ENCODE measurements at regions not wholly inside any gene's neighbourhood (a gene's known extent, or its start where the extent isn't known, plus 50 kb on each side); places are given as distances from the start of the nearest gene placed in this dataset.

DNA sequence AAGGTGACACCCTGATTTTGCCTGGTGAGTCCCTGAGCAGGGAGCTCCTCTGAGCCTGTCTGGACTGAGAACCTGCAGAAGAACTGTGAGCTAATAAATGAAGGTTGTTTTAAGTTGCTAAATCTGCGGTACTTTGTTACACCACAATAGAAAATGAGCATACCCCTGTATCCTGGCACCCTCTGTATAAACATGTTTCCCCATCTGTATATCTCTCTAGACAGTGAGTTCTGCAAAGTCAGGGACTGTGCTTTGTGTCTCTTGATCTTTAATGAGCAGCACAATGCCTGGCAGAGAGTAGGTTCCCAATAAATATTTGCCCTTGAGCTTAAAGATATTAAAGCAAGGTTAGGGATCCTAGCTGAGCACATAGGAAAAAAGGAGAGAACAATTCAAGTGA, 228.8 kb downstream of the OMA1 start:
- H2AFZ ChIP-seq (replicated peaks) = no peak overlapping the region
- no peak overlapping the region for H3K4me3 Mint-ChIP-seq
- peaks cover 5% of the 10 kb centered on the region for H3K27me3 Mint-ChIP-seq (ENCODE audit: insufficient read depth, low read depth)

DNA sequence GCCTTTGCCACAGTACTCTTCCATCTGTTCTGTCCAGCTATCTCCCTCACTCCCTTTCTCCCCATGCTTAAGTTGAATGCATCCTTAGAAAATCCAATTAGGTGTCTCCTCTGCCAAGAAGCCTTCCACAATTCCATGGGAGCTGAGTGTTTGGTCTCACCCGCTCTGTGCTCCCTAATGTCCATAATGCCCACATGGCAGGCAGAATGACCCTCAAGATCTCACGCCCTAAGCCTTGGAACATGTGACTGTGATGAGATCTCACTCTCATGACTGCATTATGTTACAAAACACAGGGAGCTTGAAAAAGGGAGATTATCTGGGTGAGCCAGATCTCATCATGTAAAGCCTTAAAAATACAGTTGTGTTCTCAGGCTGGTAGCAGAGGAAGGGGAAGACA, 229.4 kb downstream of the OMA1 start:
- Histone ChIP-seq H3K36me3 (no peaks in the 10 kb centered on the region), H3K4me2 (no peak overlapping the region), H3K79me2 (ENCODE audit: low read depth) (no peaks in the 10 kb centered on the region), H3K4me3 (no peak overlapping the region), H3F3A (ENCODE audit: low read depth) (no peaks in the 10 kb centered on the region), H4K20me1 (ENCODE audit: low read depth) (no peaks in the 10 kb centered on the region), H3K9ac (no peak overlapping the region), H3K4me1 (no peaks in the 10 kb centered on the region), H2AFZ (replicated peaks) (no peak overlapping the region), H3K9me3 (ENCODE audit: low read depth) (no peaks in the 10 kb centered on the region), H3K27me3 (no peaks in the 10 kb centered on the region), H3K27ac (no peak overlapping the region)
- no peak for DNase-seq (ENCODE audit: low spot score)
- Mint-ChIP-seq H3K4me1 (no peaks in the 10 kb centered on the region), H3K27me3 (ENCODE audit: insufficient read depth, low read depth) (peaks cover 5% of the 10 kb centered on the region), H3K9me3 (peaks cover 8% of the 10 kb centered on the region), H3K36me3 (no peaks in the 10 kb centered on the region), H3K27ac (no peak overlapping the region), H3K4me3 (no peak overlapping the region)
- TF ChIP-seq EZH2 (IDR thresholded peaks at IDR 0.05) (no peak), EZH2phosphoT487 (IDR thresholded peaks at IDR 0.05) (no peak)
- TF ChIP-seq, protein P1, sequence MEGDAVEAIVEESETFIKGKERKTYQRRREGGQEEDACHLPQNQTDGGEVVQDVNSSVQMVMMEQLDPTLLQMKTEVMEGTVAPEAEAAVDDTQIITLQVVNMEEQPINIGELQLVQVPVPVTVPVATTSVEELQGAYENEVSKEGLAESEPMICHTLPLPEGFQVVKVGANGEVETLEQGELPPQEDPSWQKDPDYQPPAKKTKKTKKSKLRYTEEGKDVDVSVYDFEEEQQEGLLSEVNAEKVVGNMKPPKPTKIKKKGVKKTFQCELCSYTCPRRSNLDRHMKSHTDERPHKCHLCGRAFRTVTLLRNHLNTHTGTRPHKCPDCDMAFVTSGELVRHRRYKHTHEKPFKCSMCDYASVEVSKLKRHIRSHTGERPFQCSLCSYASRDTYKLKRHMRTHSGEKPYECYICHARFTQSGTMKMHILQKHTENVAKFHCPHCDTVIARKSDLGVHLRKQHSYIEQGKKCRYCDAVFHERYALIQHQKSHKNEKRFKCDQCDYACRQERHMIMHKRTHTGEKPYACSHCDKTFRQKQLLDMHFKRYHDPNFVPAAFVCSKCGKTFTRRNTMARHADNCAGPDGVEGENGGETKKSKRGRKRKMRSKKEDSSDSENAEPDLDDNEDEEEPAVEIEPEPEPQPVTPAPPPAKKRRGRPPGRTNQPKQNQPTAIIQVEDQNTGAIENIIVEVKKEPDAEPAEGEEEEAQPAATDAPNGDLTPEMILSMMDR (IDR thresholded peaks at IDR 0.05) = no peak

More for the DNA sequence above, 228.8 kb downstream of the OMA1 start:
- Histone ChIP-seq H4K20me1 (ENCODE audit: low read depth) (no peaks in the 10 kb centered on the region), H3K4me1 (no peaks in the 10 kb centered on the region), H3K36me3 (no peaks in the 10 kb centered on the region), H3K9ac (no peak overlapping the region), H3K4me3 (no peak overlapping the region), H3K79me2 (ENCODE audit: low read depth) (no peaks in the 10 kb centered on the region), H3K4me2 (no peak overlapping the region), H3K27me3 (no peaks in the 10 kb centered on the region), H3K27ac (no peak overlapping the region), H3K9me3 (ENCODE audit: low read depth) (no peaks in the 10 kb centered on the region), H3F3A (ENCODE audit: low read depth) (no peaks in the 10 kb centered on the region)
- peaks cover 9% of the 10 kb centered on the region for H3K9me3 Mint-ChIP-seq
- TF ChIP-seq, protein P1 (IDR thresholded peaks at IDR 0.05) = no peak
- no peak for TF ChIP-seq EZH2 (IDR thresholded peaks at IDR 0.05)
- TF ChIP-seq EZH2phosphoT487 (IDR thresholded peaks at IDR 0.05) = no peak
- no peaks in the 10 kb centered on the region for H3K4me1 Mint-ChIP-seq
- no peak overlapping the region for H3K27ac Mint-ChIP-seq
- H3K36me3 Mint-ChIP-seq = no peaks in the 10 kb centered on the region
- no peak for DNase-seq (ENCODE audit: low spot score)

DNA sequence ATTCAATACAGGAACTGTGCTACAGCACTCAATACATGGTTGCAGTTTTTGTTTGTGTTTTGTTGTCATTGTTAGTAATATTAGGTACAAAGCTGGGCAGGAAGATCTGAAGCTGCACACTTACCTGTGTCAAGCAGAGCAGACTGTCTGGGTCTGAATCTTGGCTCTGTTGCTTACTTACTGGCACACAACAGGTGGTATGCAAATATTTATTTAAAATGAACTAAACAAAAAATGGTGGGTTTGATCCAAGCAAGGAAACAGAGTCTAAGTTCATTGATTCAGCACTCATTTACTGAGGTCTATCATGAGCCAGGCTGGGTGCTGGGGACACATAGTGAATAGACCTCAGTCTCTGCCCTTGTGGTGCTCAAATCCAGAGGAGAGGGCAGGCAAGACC, 230.4 kb downstream of the OMA1 start:
- TF ChIP-seq EZH2 (IDR thresholded peaks at IDR 0.05) (no peak), EZH2phosphoT487 (IDR thresholded peaks at IDR 0.05) (no peak)
- TF ChIP-seq, protein P1 (IDR thresholded peaks at IDR 0.05) = no peak
- Histone ChIP-seq H3K4me1 (no peaks in the 10 kb centered on the region), H3K4me2 (no peak overlapping the region), H3K4me3 (no peak overlapping the region), H3K27ac (no peak overlapping the region), H3K36me3 (no peaks in the 10 kb centered on the region), H3K9me3 (ENCODE audit: low read depth) (no peaks in the 10 kb centered on the region), H3K9ac (no peak overlapping the region), H4K20me1 (ENCODE audit: low read depth) (no peaks in the 10 kb centered on the region), H3K27me3 (no peaks in the 10 kb centered on the region), H3K79me2 (ENCODE audit: low read depth) (no peaks in the 10 kb centered on the region), H3F3A (ENCODE audit: low read depth) (no peaks in the 10 kb centered on the region), H2AFZ (replicated peaks) (no peak overlapping the region)
- Mint-ChIP-seq H3K36me3 (no peaks in the 10 kb centered on the region), H3K4me1 (no peaks in the 10 kb centered on the region), H3K4me3 (no peak overlapping the region), H3K27ac (no peak overlapping the region), H3K9me3 (peaks cover 3% of the 10 kb centered on the region), H3K27me3 (ENCODE audit: insufficient read depth, low read depth) (peaks cover 5% of the 10 kb centered on the region)
- DNase-seq (ENCODE audit: low spot score) = no peak

Measured in neural progenitor cell (in vitro differentiated cells).